Activated CD4-positive, alpha-beta T cell treated with anti-CD3 and anti-CD28 coated beads, Interleukin-2, amount 10 ng/mL, durations not matched to agents 7 days and 5 days (primary cell): ENCODE measurements at regions not wholly inside any gene's neighbourhood (a gene's known extent, or its start where the extent isn't known, plus 50 kb on each side); places are given as distances from the start of the nearest gene placed in this dataset.

Experiments used
- CTCF ChIA-PET: fragments of 350-600 bp; sonication (Branson Sonifier 250); formaldehyde crosslinking; loops from one replicate; lab custom pipeline; 2021; ENCODE audit warnings: antibody characterized with exemption; lab: Charles Lee
- POLR2A ChIA-PET: fragments of 350-600 bp; sonication (Branson Sonifier 250); formaldehyde crosslinking; loops from one replicate; lab custom pipeline; 2021; ENCODE audit warnings: antibody characterized with exemption; lab: Charles Lee
- DNase-seq: peaks from one replicate; pipeline ENCODE4 v3.0.0-alpha.2; 2020
- H3K27ac Mint-ChIP-seq: one replicate; pipeline ENCODE4 v1.8.0; 2021; ENCODE audit warnings: mild to moderate bottlenecking, moderate library complexity, mixed read lengths
- H3K27me3 Mint-ChIP-seq: one replicate; pipeline ENCODE4 v1.8.0; 2021; ENCODE audit warnings: mixed read lengths
- H3K36me3 Mint-ChIP-seq: one replicate; pipeline ENCODE4 v1.8.0; 2021; ENCODE audit warnings: low read depth, mixed read lengths
- H3K4me1 Mint-ChIP-seq: one replicate; pipeline ENCODE4 v1.8.0; 2021; ENCODE audit warnings: mixed read lengths
- H3K4me3 Mint-ChIP-seq: one replicate; pipeline ENCODE4 v1.8.0; 2021; ENCODE audit warnings: mild to moderate bottlenecking, moderate library complexity, mixed read lengths
- H3K9me3 Mint-ChIP-seq: one replicate; pipeline ENCODE4 v1.8.0; 2021; ENCODE audit warnings: mixed read lengths

GRCh38 chr6:49370518-49370917, 92.5 kb downstream of the MMUT start:
- H3K4me3 Mint-ChIP-seq, result no peak overlapping the region
- DNase-seq, result no peak
- peaks cover 1% of the 10 kb centered on the region for H3K36me3 Mint-ChIP-seq
- no peaks in the 10 kb centered on the region for H3K4me1 Mint-ChIP-seq
- CTCF ChIA-PET, result no interaction called here
- no peaks in the 10 kb centered on the region for H3K27me3 Mint-ChIP-seq
- H3K9me3 Mint-ChIP-seq, result peaks cover 7% of the 10 kb centered on the region
- H3K27ac Mint-ChIP-seq, result no peak overlapping the region
- POLR2A ChIA-PET, result no interaction called here

DNA sequence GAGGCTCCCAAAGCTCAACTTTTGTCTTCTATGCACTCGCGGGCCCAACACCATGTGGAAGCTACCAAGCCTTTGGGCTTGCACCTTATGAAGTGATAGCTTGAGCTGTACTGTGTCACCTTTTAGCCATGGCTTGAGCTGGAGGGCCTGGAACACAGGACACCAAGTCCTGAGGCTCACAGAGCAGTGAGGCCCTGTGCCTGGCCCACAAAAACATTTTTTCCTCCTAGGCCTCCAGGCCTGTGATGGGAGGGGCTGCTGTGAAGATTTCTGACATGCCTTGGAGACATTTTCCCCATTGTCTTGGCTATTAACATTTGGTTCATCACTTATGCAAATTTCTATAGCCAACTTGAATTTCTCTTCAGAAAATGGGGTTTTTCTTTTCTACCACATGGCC, 96.5 kb downstream of the MMUT start:
- Mint-ChIP-seq H3K27ac (no peak overlapping the region), H3K36me3 (peaks cover 1% of the 10 kb centered on the region), H3K4me1 (no peaks in the 10 kb centered on the region), H3K9me3 (peaks cover 7% of the 10 kb centered on the region), H3K27me3 (no peaks in the 10 kb centered on the region), H3K4me3 (no peak overlapping the region)
- DNase-seq, result no peak
- ChIA-PET CTCF (no interaction called here), POLR2A (no interaction called here)

DNA sequence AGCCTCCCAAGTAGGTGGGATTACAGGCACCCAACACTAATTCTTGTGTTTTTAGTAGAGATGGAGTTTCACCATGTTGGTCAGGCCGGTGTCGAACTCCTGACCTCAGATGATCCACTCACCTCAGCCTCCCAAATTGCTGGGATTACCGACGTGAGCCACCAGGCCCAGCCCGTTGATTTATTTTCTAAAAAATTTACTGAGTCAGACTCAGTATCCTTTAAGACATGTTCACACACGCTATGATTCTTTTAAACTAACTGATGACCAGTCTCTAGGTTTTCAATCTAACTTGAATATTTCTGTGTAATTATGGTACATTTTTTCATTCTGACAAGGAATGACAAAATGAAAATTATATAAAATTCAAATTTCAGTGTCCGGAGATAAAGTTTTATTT, 114.5 kb downstream of the MMUT start:
- no peak for DNase-seq
- Mint-ChIP-seq H3K9me3 (no peaks in the 10 kb centered on the region), H3K4me3 (no peak overlapping the region), H3K27me3 (no peaks in the 10 kb centered on the region), H3K4me1 (no peaks in the 10 kb centered on the region), H3K27ac (no peak overlapping the region), H3K36me3 (no peaks in the 10 kb centered on the region)
- CTCF ChIA-PET, result no interaction called here
- POLR2A ChIA-PET, result no interaction called here

GRCh38 chr6:49342410-49342809, 120.6 kb downstream of the MMUT start:
- H3K4me3 Mint-ChIP-seq, result no peak overlapping the region
- no peak overlapping the region for H3K27ac Mint-ChIP-seq
- ChIA-PET CTCF (interaction anchor here (1.1 kb wide), 1 partner anchor 14 kb away, joined by 3 read pairs; no protein-coding TSS in a partner anchor), POLR2A (no interaction called here)
- no peaks in the 10 kb centered on the region for H3K9me3 Mint-ChIP-seq
- no peaks in the 10 kb centered on the region for H3K27me3 Mint-ChIP-seq
- no peaks in the 10 kb centered on the region for H3K36me3 Mint-ChIP-seq
- no peaks in the 10 kb centered on the region for H3K4me1 Mint-ChIP-seq
- no peak for DNase-seq

DNA sequence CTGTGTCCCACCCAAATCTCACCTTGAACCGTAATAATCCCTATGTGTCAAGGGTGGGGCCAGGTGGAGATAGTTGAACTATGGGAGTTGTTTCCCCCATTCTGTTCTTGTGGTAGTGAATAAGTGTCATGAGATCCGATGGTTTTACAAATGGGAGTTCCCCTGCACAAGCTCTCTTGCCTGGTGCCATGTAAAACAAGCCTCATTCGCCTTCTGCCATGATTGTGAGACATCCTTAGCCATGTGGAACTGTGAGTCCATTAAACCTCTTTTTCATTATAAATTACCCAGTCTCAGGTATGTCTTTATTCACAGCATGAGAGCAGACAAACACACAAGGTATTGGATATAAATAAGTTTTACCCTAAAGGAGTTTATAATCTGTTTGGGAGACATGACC, 121.2 kb downstream of the MMUT start:
- DNase-seq, result no peak
- H3K9me3 Mint-ChIP-seq, result no peaks in the 10 kb centered on the region
- ChIA-PET POLR2A (no interaction called here), CTCF (interaction anchor here (1.1 kb wide), 1 partner anchor 14 kb away, joined by 3 read pairs; no protein-coding TSS in a partner anchor)
- H3K4me3 Mint-ChIP-seq, result no peak overlapping the region
- no peaks in the 10 kb centered on the region for H3K4me1 Mint-ChIP-seq
- no peak overlapping the region for H3K27ac Mint-ChIP-seq
- no peaks in the 10 kb centered on the region for H3K36me3 Mint-ChIP-seq
- no peaks in the 10 kb centered on the region for H3K27me3 Mint-ChIP-seq

- Mint-ChIP-seq H3K4me1 (no peaks in the 10 kb centered on the region), H3K4me3 (no peak overlapping the region), H3K36me3 (no peaks in the 10 kb centered on the region), H3K27ac (no peak overlapping the region), H3K9me3 (no peaks in the 10 kb centered on the region), H3K27me3 (no peaks in the 10 kb centered on the region)
- POLR2A ChIA-PET, result no interaction called here
- CTCF ChIA-PET, result no interaction called here
- no peak for DNase-seq
These were observed 124.0 kb downstream of the MMUT start for GRCh38 chr6:49339096-49339495.

GRCh38 chr6:49336514-49337131, 126.4 kb downstream of the MMUT start:
- no peak overlapping the region for H3K27ac Mint-ChIP-seq
- no peak overlapping the region for H3K4me3 Mint-ChIP-seq
- H3K9me3 Mint-ChIP-seq, result no peaks in the 10 kb centered on the region
- POLR2A ChIA-PET, result no interaction called here
- no peaks in the 10 kb centered on the region for H3K36me3 Mint-ChIP-seq
- H3K4me1 Mint-ChIP-seq, result no peaks in the 10 kb centered on the region
- H3K27me3 Mint-ChIP-seq, result no peaks in the 10 kb centered on the region
- CTCF ChIA-PET, result no interaction called here
- no peak for DNase-seq

GRCh38 chr6:49333345-49334125, 129.5 kb downstream of the MMUT start:
- DNase-seq, result no peak
- Mint-ChIP-seq H3K4me3 (no peak overlapping the region), H3K27ac (no peak overlapping the region), H3K9me3 (no peaks in the 10 kb centered on the region), H3K4me1 (no peaks in the 10 kb centered on the region), H3K27me3 (no peaks in the 10 kb centered on the region), H3K36me3 (no peaks in the 10 kb centered on the region)
- POLR2A ChIA-PET, result no interaction called here
- CTCF ChIA-PET, result no interaction called here

DNA sequence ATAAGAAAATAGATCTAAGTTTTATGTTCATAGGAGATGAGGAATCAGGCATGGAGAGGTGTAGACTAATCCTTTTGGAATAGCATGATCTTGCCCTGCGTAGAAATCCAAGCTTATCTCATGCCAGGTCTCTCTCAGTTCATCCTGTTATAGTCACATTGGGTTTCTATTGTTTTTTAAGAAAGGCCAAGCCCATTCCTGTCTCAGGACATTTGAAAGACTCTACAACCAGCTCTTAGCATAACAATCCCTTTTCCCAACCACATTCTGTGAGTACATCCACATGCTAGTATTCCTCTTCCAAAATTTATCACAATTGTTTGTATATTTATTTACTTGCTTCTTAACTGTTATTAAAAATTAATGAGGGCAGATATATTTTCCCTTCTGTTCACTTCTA, 130.3 kb downstream of the MMUT start:
- POLR2A ChIA-PET, result no interaction called here
- DNase-seq, result no peak
- H3K9me3 Mint-ChIP-seq, result no peaks in the 10 kb centered on the region
- H3K4me3 Mint-ChIP-seq, result no peak overlapping the region
- no peak overlapping the region for H3K27ac Mint-ChIP-seq
- H3K36me3 Mint-ChIP-seq, result no peaks in the 10 kb centered on the region
- H3K27me3 Mint-ChIP-seq, result no peaks in the 10 kb centered on the region
- CTCF ChIA-PET, result no interaction called here
- no peaks in the 10 kb centered on the region for H3K4me1 Mint-ChIP-seq

DNA sequence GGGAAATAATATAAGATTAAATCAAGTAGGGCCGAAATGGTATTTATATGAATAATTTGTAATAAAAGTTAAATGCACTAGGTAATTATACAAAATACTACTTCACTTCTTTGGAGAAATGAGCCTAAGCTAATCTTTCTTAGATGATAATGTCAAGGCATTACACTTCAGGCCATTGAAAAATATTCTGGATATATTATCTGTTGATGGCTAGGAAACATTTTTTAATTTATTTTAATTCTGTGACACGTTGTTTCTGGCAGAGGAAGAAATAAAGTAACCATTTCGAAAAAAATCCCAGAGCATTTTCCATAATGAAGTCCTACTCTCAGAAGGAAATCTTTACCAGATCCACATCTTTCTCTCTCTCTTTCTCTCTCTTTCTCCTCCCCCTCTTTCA, 133.9 kb downstream of the MMUT start:
- ChIA-PET CTCF (no interaction called here), POLR2A (no interaction called here)
- Mint-ChIP-seq H3K27me3 (no peaks in the 10 kb centered on the region), H3K4me1 (no peaks in the 10 kb centered on the region), H3K27ac (no peak overlapping the region), H3K36me3 (no peaks in the 10 kb centered on the region), H3K9me3 (no peaks in the 10 kb centered on the region), H3K4me3 (no peak overlapping the region)
- DNase-seq, result no peak

GRCh38 chr6:49328051-49328744, 134.9 kb downstream of the MMUT start:
- ChIA-PET POLR2A (no interaction called here), CTCF (interaction anchor here (1.1 kb wide), 1 partner anchor 14 kb away, joined by 3 read pairs; no protein-coding TSS in a partner anchor)
- Mint-ChIP-seq H3K4me1 (no peaks in the 10 kb centered on the region), H3K27ac (no peak overlapping the region), H3K27me3 (no peaks in the 10 kb centered on the region), H3K4me3 (no peak overlapping the region), H3K36me3 (no peaks in the 10 kb centered on the region), H3K9me3 (no peaks in the 10 kb centered on the region)
- no peak for DNase-seq

GRCh38 chr6:49327571-49327970, 135.5 kb downstream of the MMUT start:
- Mint-ChIP-seq H3K4me3 (no peak overlapping the region), H3K27ac (no peak overlapping the region), H3K27me3 (no peaks in the 10 kb centered on the region), H3K9me3 (no peaks in the 10 kb centered on the region), H3K4me1 (no peaks in the 10 kb centered on the region), H3K36me3 (no peaks in the 10 kb centered on the region)
- ChIA-PET CTCF (interaction anchor here (1.1 kb wide), 1 partner anchor 14 kb away, joined by 3 read pairs; no protein-coding TSS in a partner anchor), POLR2A (no interaction called here)
- no peak for DNase-seq

DNA sequence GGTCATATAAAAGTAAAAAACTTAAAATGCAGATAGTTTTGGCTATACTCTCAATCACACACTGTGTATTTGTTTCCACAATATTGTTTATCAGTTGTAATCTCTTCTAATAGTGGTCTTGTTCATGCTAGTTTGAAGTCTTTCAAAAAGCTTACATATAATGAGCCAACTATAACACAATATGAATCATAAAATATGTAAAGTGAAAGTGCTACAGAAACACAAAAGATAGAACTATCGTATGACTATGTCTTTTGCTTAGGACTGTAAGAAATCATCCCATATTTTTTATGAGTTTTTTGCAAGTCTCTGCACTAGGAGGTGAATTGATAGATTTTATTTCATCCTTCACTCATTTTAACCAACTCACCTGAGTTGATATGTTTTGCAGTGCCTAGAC, 136.0 kb downstream of the MMUT start:
- no peaks in the 10 kb centered on the region for H3K27me3 Mint-ChIP-seq
- CTCF ChIA-PET, result no interaction called here
- no peaks in the 10 kb centered on the region for H3K9me3 Mint-ChIP-seq
- H3K4me1 Mint-ChIP-seq, result no peaks in the 10 kb centered on the region
- H3K27ac Mint-ChIP-seq, result no peak overlapping the region
- no peak for DNase-seq
- H3K4me3 Mint-ChIP-seq, result no peak overlapping the region
- POLR2A ChIA-PET, result no interaction called here
- no peaks in the 10 kb centered on the region for H3K36me3 Mint-ChIP-seq
